Central memory CD4-positive, alpha-beta T cell (primary cell): ENCODE measurements at regions not wholly inside any gene's neighbourhood (a gene's known extent, or its start where the extent isn't known, plus 50 kb on each side); places are given as distances from the start of the nearest gene placed in this dataset.

Experiments used
- DNase-seq: peaks from one replicate; pipeline ENCODE4 v3.0.0; 2022

- DNase-seq: no peak
Observed at GRCh38 chr6:139925894-139926641, 551.6 kb upstream of the CITED2 start.

- DNase-seq: no peak
Observed at GRCh38 chr6:139923964-139924475, 549.6 kb upstream of the CITED2 start.

GRCh38 chr6:139922236-139922635 is 547.8 kb upstream of the CITED2 start:
- no peak for DNase-seq

- no peak for DNase-seq
Observed at GRCh38 chr6:139920776-139921100, 546.3 kb upstream of the CITED2 start.

- DNase-seq: no peak
Observed at GRCh38 chr6:139920027-139920775, 545.8 kb upstream of the CITED2 start.

- no peak for DNase-seq
Observed at GRCh38 chr6:139919107-139920026, 544.9 kb upstream of the CITED2 start.

GRCh38 chr6:139917951-139918630 is 543.6 kb upstream of the CITED2 start:
- DNase-seq: no peak

GRCh38 chr6:139914910-139915309 is 540.5 kb upstream of the CITED2 start:
- DNase-seq: no peak

- no peak for DNase-seq
Observed at GRCh38 chr6:139912735-139913400, 538.4 kb upstream of the CITED2 start.

- DNase-seq: no peak
Observed at GRCh38 chr6:139909992-139910391, 535.5 kb upstream of the CITED2 start.

- DNase-seq: no peak
Observed at GRCh38 chr6:139905404-139906052, 531.1 kb upstream of the CITED2 start.

- no peak for DNase-seq
Observed at GRCh38 chr6:139904568-139904967, 530.1 kb upstream of the CITED2 start.

- DNase-seq: no peak
Observed at GRCh38 chr6:139904158-139904533, 529.7 kb upstream of the CITED2 start.

GRCh38 chr6:139903411-139904157 is 529.1 kb upstream of the CITED2 start:
- DNase-seq: no peak

GRCh38 chr6:139895205-139895793 is 520.9 kb upstream of the CITED2 start:
- DNase-seq: no peak

- DNase-seq: no peak
Observed at GRCh38 chr6:139894271-139894670, 519.8 kb upstream of the CITED2 start.

GRCh38 chr6:139891471-139891870 is 517.0 kb upstream of the CITED2 start:
- DNase-seq: no peak

- no peak for DNase-seq
Observed at GRCh38 chr6:139888681-139889122, 514.3 kb upstream of the CITED2 start.

GRCh38 chr6:139887275-139887674 is 512.8 kb upstream of the CITED2 start:
- DNase-seq: no peak

- DNase-seq: no peak
Observed at GRCh38 chr6:139886396-139886795, 511.9 kb upstream of the CITED2 start.
